CD4-positive, alpha-beta T cell treated with Interleukin-15 for 1 hour (primary cell): ENCODE measurements at regions not wholly inside any gene's neighbourhood (a gene's known extent, or its start where the extent isn't known, plus 50 kb on each side); places are given as distances from the start of the nearest gene placed in this dataset.

Experiments used
- DNase-seq: peaks from one replicate; pipeline ENCODE4 v3.0.0-alpha.2; 2020

- DNase-seq, result no peak
Observed at GRCh38 chr9:20191228-20191840, 402.5 kb upstream of the SLC24A2 start.

- no peak for DNase-seq
Observed at GRCh38 chr9:20189871-20190270, 401.0 kb upstream of the SLC24A2 start.

- DNase-seq, result no peak
Observed at GRCh38 chr9:20188616-20189369, 400.0 kb upstream of the SLC24A2 start.

- no peak for DNase-seq
Observed at GRCh38 chr9:20187318-20187717, 398.5 kb upstream of the SLC24A2 start.

GRCh38 chr9:20186823-20187222 is 398.0 kb upstream of the SLC24A2 start:
- no peak for DNase-seq

- no peak for DNase-seq
Observed at GRCh38 chr9:20186231-20186630, 397.4 kb upstream of the SLC24A2 start.

- no peak for DNase-seq
Observed at GRCh38 chr9:20184541-20184940, 395.7 kb upstream of the SLC24A2 start.

- no peak for DNase-seq
Observed at GRCh38 chr9:20178679-20179078, 389.8 kb upstream of the SLC24A2 start.

GRCh38 chr9:20178197-20178596 is 389.4 kb upstream of the SLC24A2 start:
- DNase-seq, result no peak

GRCh38 chr9:20170122-20170521 is 381.3 kb upstream of the SLC24A2 start:
- no peak for DNase-seq

- DNase-seq, result no peak
Observed at GRCh38 chr9:20152151-20152725, 363.4 kb upstream of the SLC24A2 start.

- no peak for DNase-seq
Observed at GRCh38 chr9:20148416-20148815, 359.6 kb upstream of the SLC24A2 start.

- no peak for DNase-seq
Observed at GRCh38 chr9:20144197-20144596, 355.4 kb upstream of the SLC24A2 start.

- no peak for DNase-seq
Observed at GRCh38 chr9:20139763-20140290, 351.0 kb upstream of the SLC24A2 start.

- no peak for DNase-seq
Observed at GRCh38 chr9:20138841-20139240, 350.0 kb upstream of the SLC24A2 start.

GRCh38 chr9:20138116-20138515 is 349.3 kb upstream of the SLC24A2 start:
- no peak for DNase-seq

GRCh38 chr9:20137425-20137824 is 348.6 kb upstream of the SLC24A2 start:
- DNase-seq, result no peak

- DNase-seq, result no peak
Observed at GRCh38 chr9:20135119-20135697, 346.4 kb upstream of the SLC24A2 start.

GRCh38 chr9:20125727-20126126 is 336.9 kb upstream of the SLC24A2 start:
- DNase-seq, result no peak

GRCh38 chr9:20119566-20119965 is 330.7 kb upstream of the SLC24A2 start:
- DNase-seq, result no peak

- DNase-seq, result no peak
Observed at GRCh38 chr9:20117986-20118385, 329.1 kb upstream of the SLC24A2 start.

- DNase-seq, result no peak
Observed at GRCh38 chr9:20117482-20117881, 328.6 kb upstream of the SLC24A2 start.

- no peak for DNase-seq
Observed at GRCh38 chr9:20114974-20115373, 326.1 kb upstream of the SLC24A2 start.
